ENCODE measurements at regions not wholly inside any gene's neighbourhood (a gene's known extent, or its start where the extent isn't known, plus 50 kb on each side); places are given as distances from the start of the nearest gene placed in this dataset.

DNA sequence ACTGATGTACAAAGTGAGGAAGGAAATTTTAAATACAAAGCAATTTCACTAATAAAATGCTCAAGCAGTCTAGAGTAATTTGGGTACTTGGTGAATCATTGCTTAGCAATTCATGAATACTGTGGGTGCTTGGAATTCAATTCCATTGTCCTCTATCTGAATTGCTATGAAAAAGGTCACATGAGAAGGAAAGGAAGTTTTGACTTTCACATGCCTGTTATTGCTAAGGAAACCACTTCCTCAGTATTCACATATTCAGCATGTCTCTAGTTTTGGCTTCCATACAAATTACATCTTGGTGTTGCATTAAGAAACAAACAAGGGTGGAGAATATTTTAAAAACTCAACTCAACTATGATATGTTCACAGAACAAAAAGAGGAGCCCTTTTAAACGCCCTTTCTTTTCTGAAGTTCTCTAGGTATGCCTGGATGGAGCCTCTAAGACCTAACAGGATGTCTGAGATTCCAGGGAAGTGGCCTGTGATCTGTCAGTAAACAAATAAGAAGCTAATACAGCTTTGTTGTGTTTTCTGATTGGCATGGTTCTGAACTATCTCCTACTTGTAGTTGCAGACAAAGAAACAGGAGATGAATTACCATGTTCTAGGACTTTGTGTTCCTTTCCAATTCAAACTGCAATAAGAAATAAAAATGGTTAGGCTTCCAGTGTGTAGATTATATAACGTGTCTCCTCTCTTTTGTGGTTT is 190.4 kb downstream of the OGFRL1 start:
- TF ChIP-seq, protein P1, sequence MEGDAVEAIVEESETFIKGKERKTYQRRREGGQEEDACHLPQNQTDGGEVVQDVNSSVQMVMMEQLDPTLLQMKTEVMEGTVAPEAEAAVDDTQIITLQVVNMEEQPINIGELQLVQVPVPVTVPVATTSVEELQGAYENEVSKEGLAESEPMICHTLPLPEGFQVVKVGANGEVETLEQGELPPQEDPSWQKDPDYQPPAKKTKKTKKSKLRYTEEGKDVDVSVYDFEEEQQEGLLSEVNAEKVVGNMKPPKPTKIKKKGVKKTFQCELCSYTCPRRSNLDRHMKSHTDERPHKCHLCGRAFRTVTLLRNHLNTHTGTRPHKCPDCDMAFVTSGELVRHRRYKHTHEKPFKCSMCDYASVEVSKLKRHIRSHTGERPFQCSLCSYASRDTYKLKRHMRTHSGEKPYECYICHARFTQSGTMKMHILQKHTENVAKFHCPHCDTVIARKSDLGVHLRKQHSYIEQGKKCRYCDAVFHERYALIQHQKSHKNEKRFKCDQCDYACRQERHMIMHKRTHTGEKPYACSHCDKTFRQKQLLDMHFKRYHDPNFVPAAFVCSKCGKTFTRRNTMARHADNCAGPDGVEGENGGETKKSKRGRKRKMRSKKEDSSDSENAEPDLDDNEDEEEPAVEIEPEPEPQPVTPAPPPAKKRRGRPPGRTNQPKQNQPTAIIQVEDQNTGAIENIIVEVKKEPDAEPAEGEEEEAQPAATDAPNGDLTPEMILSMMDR (IDR thresholded peaks at IDR 0.05; ENCODE audit: low read depth, low read length), result no peak
- H3K27ac ChIP-seq, result no peak overlapping the region
- no peak for DNase-seq
- no peak overlapping the region for H3K4me3 ChIP-seq (ENCODE audit: low read depth, low read length)
- H3K27me3 ChIP-seq (ENCODE audit: insufficient read depth, low read depth, severe bottlenecking), result no peaks in the 10 kb centered on the region
- no peaks in the 10 kb centered on the region for H3K9me3 ChIP-seq (ENCODE audit: severe bottlenecking)
- H3K36me3 ChIP-seq, result no peaks in the 10 kb centered on the region

DNA sequence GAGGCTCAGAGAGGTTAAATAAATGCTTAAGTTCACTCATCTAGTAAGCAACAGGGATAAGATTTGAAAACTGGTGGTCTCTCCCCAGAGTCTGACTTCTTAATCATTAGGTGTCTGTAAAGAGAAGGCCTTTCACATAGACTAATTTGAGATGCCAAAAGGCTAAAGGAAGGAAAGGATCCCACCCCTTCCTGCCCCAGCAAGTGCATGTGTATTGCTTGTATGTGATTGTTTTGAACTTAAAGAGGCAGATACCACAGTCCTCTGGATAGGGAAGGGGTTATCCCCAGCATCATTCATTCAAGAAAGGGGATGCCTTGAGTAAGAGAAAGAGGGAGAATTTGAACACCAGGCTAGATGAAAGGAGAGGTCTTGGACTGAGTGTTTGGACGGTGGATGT is 192.0 kb downstream of the OGFRL1 start:
- no peaks in the 10 kb centered on the region for H3K36me3 ChIP-seq
- no peak overlapping the region for H3K27ac ChIP-seq
- DNase-seq, result no peak
- H3K4me3 ChIP-seq (ENCODE audit: low read depth, low read length), result no peak overlapping the region
- H3K27me3 ChIP-seq (ENCODE audit: insufficient read depth, low read depth, severe bottlenecking), result no peaks in the 10 kb centered on the region
- no peaks in the 10 kb centered on the region for H3K9me3 ChIP-seq (ENCODE audit: severe bottlenecking)
- TF ChIP-seq, protein P1 (IDR thresholded peaks at IDR 0.05; ENCODE audit: low read depth, low read length), result no peak

DNA sequence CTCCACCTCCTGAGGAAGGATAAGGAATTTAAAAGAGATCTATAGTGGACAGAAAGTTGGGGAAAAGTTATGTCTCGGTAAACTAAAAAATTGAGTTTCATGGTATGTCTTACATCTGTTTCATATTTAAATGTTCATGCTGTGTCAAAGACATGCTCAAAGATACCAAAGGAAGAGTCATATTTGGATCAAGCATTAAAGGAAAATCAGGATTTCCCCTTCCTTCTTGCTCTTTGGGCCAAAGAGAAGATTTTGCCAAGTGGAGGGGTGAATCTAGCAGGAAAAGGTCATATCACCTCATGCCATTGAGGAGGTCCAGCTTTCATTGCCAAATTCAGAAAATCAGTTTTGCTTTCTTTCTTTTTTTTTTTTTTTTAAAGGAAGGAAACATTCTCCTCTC is 192.4 kb downstream of the OGFRL1 start:
- Histone ChIP-seq H3K4me3 (ENCODE audit: low read depth, low read length) (no peak overlapping the region), H3K27ac (no peak overlapping the region), H3K36me3 (no peaks in the 10 kb centered on the region), H3K27me3 (ENCODE audit: insufficient read depth, low read depth, severe bottlenecking) (no peaks in the 10 kb centered on the region), H3K9me3 (ENCODE audit: severe bottlenecking) (no peaks in the 10 kb centered on the region)
- no peak for DNase-seq
- TF ChIP-seq, protein P1 (IDR thresholded peaks at IDR 0.05; ENCODE audit: low read depth, low read length), result no peak

DNA sequence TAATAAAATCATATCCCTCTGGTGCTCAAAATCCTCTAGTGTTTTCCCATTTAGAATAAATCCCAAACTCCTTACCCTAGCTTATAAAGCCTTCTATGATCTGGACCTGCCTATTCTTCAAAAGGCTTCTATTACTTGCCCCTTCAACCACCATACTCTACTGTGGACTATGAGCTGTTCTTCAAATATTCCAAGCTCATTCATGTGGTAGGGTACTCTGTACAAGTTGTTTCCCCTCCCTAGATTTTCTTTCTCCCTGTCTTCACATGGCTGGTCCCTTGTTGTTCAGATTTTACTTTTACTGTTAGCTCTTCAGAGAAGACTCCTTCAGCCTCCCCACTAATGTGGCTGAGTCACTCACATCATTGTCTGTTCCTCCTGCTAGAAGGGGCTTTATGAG is 193.2 kb downstream of the OGFRL1 start:
- no peaks in the 10 kb centered on the region for H3K27me3 ChIP-seq (ENCODE audit: insufficient read depth, low read depth, severe bottlenecking)
- H3K27ac ChIP-seq, result no peak overlapping the region
- no peaks in the 10 kb centered on the region for H3K9me3 ChIP-seq (ENCODE audit: severe bottlenecking)
- TF ChIP-seq, protein P1 (IDR thresholded peaks at IDR 0.05; ENCODE audit: low read depth, low read length), result no peak
- H3K36me3 ChIP-seq, result no peaks in the 10 kb centered on the region
- DNase-seq, result no peak
- no peak overlapping the region for H3K4me3 ChIP-seq (ENCODE audit: low read depth, low read length)

DNA sequence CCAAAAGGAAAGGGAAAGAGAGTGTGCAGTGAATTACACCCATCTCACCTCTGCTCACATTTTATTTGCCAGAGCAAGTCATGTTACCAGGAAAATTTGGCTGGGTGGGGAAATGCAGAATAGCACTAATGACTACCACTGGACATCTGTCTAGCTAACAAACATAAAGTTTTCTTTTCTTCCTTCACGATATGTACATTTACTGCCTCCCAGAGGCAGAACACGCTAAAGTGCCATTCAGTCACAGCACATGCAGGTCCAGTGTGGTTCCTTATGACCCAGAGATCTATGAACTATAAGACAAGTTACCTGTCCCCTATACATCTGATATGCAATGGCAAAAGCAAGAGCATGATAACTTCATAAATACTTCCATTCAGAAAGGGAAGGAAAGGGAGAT is 194.1 kb downstream of the OGFRL1 start:
- Histone ChIP-seq H3K4me3 (ENCODE audit: low read depth, low read length) (no peak overlapping the region), H3K27me3 (ENCODE audit: insufficient read depth, low read depth, severe bottlenecking) (no peaks in the 10 kb centered on the region), H3K9me3 (ENCODE audit: severe bottlenecking) (no peaks in the 10 kb centered on the region), H3K27ac (no peak overlapping the region), H3K36me3 (no peaks in the 10 kb centered on the region)
- no peak for DNase-seq
- TF ChIP-seq, protein P1 (IDR thresholded peaks at IDR 0.05; ENCODE audit: low read depth, low read length), result no peak

DNA sequence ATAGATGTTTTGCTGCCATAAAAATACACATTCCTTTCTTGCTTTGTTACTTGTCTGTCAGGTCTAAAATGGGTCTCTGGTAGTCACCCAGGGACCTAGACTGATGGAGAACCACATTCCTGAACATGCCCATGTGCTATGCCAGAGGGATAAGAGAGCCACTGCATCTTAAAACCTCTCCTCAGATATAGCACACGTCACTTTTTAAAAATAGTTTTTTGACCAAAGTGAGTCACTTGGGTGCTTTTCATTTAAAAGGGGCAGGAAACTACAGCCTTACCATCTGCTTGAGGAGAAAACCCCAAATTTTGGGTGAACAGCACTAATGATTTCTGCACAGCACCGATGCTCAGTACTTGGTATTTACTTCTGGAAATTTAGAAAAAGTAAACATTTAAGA is 197.8 kb downstream of the OGFRL1 start:
- TF ChIP-seq, protein P1 (IDR thresholded peaks at IDR 0.05; ENCODE audit: low read depth, low read length), result no peak
- no peaks in the 10 kb centered on the region for H3K9me3 ChIP-seq (ENCODE audit: severe bottlenecking)
- no peak overlapping the region for H3K27ac ChIP-seq
- H3K4me3 ChIP-seq (ENCODE audit: low read depth, low read length), result no peak overlapping the region
- H3K27me3 ChIP-seq (ENCODE audit: insufficient read depth, low read depth, severe bottlenecking), result no peaks in the 10 kb centered on the region
- H3K36me3 ChIP-seq, result no peaks in the 10 kb centered on the region
- no peak for DNase-seq

Measured in WERI-Rb-1 (cell line).